HEK293 (cell line): ENCODE measurements at regions not wholly inside any gene's neighbourhood (a gene's known extent, or its start where the extent isn't known, plus 50 kb on each side); places are given as distances from the start of the nearest gene placed in this dataset.

Experiments
- CTCF ChIA-PET: fragments of 350-600 bp; formaldehyde crosslinking; extraction: SDS; loops from one replicate; lab custom pipeline; 2021; ENCODE audit warnings: antibody characterized with exemption; lab: Yijun Ruan, JAX
- POLR2A ChIA-PET: fragments of 300-600 bp; formaldehyde crosslinking; extraction: SDS; loops from one replicate; lab custom pipeline; 2020; ENCODE audit warnings: antibody characterized with exemption, inconsistent platforms; lab: Yijun Ruan, JAX
- H3K27ac ChIP-seq: fragments of 200-500 bp; sonication (Bioruptor generic); 2 replicates; pipeline ENCODE4 v1.5.1; 2014; ENCODE audit warnings: low read depth, low read length, control low read depth, inconsistent platforms; ENCODE audit errors: extremely low read depth
- H3K36me3 ChIP-seq, 2 experiments: fragments of 200-500 bp in 1 of 2; sonication (Bioruptor generic) in 1 of 2; 1 replicate in 1 of 2; 2 replicates in 1 of 2; pipeline ENCODE4 v1.5.1; 2014 to 2017; ENCODE audit warnings: inconsistent platforms in 2 of 2, low read length in 2 of 2; ENCODE audit not compliant: control insufficient read depth in 2 of 2, insufficient read depth in 1 of 2
- H3K4me1 ChIP-seq: fragments of 200-500 bp; sonication (Bioruptor generic); 2 replicates; pipeline ENCODE4 v1.5.1; 2014; ENCODE audit warnings: mild to moderate bottlenecking, low read length, inconsistent platforms; ENCODE audit not compliant: control insufficient read depth, insufficient read depth
- H3K4me3 ChIP-seq: 2 replicates; pipeline ENCODE4 v1.5.1; 2011; ENCODE audit warnings: low read depth, mild to moderate bottlenecking, control low read depth, low read length, moderate library complexity
- H3K9me3 ChIP-seq: fragments of 200-500 bp; sonication (Bioruptor generic); 2 replicates; pipeline ENCODE4 v1.5.1; 2014; ENCODE audit warnings: low read depth, low read length, inconsistent platforms; ENCODE audit not compliant: control insufficient read depth, insufficient read depth
- ATF2 ChIP-seq: fragments of 450-650 bp; formaldehyde crosslinking; IDR thresholded peaks from 2 replicates; pipeline ENCODE4 v1.5.1; 2016; ENCODE audit warnings: missing biosample characterization, missing genetic modification characterization, low read depth
- GFI1B ChIP-seq: fragments of 450-650 bp; formaldehyde crosslinking; IDR thresholded peaks from 2 replicates; pipeline ENCODE4 v1.5.1; 2016; ENCODE audit warnings: missing biosample characterization, missing genetic modification characterization
- HOXC10 ChIP-seq: sonication (generic); formaldehyde crosslinking; IDR thresholded peaks from 2 replicates; pipeline ENCODE4 v1.8.1; 2023; ENCODE audit warnings: mild to moderate bottlenecking, missing genetic modification reagents
- KLF1 ChIP-seq: fragments of 450-650 bp; formaldehyde crosslinking; IDR thresholded peaks from 2 replicates; pipeline ENCODE4 v1.5.1; 2016; ENCODE audit warnings: missing biosample characterization, missing genetic modification characterization
- KLF10 ChIP-seq: fragments of 450-650 bp; IDR thresholded peaks from 2 replicates; pipeline ENCODE4 v1.5.1; 2018; ENCODE audit warnings: missing biosample characterization, mild to moderate bottlenecking, missing genetic modification characterization
- MZF1 ChIP-seq: fragments of 450-650 bp; formaldehyde crosslinking; IDR thresholded peaks from 2 replicates; pipeline ENCODE4 v1.5.1; 2017; ENCODE audit warnings: missing biosample characterization, missing genetic modification characterization, borderline replicate concordance
- OVOL3 ChIP-seq: fragments of 450-650 bp; formaldehyde crosslinking; IDR thresholded peaks from 2 replicates; pipeline ENCODE4 v1.5.1; 2016; ENCODE audit warnings: missing biosample characterization, missing genetic modification characterization
- PRDM10 ChIP-seq: fragments of 450-650 bp; formaldehyde crosslinking; IDR thresholded peaks from 2 replicates; pipeline ENCODE4 v1.5.1; 2016; ENCODE audit warnings: missing biosample characterization, missing genetic modification characterization
- SP2 ChIP-seq: fragments of 450-650 bp; formaldehyde crosslinking; IDR thresholded peaks from 2 replicates; pipeline ENCODE4 v1.5.1; 2016; ENCODE audit warnings: missing biosample characterization, missing genetic modification characterization
- ZBTB21 ChIP-seq: fragments of 450-650 bp; formaldehyde crosslinking; IDR thresholded peaks from 2 replicates; pipeline ENCODE4 v1.5.1; 2017; ENCODE audit warnings: missing biosample characterization, missing genetic modification characterization
- ZBTB26 ChIP-seq: fragments of 450-650 bp; formaldehyde crosslinking; optimal IDR thresholded peaks from 2 replicates; pipeline ENCODE3; 2016; ENCODE audit warnings: missing biosample characterization, mild to moderate bottlenecking, missing genetic modification characterization
- ZFHX2 ChIP-seq: fragments of 450-650 bp; formaldehyde crosslinking; conservative IDR thresholded peaks from 2 replicates; pipeline ENCODE4 v1.5.1; 2016; ENCODE audit warnings: missing biosample characterization, missing genetic modification characterization
- ZNF138 ChIP-seq: fragments of 450-650 bp; formaldehyde crosslinking; IDR thresholded peaks from 2 replicates; pipeline ENCODE4 v1.5.1; 2016; ENCODE audit warnings: missing biosample characterization, missing genetic modification characterization, borderline replicate concordance
- ZNF174 ChIP-seq: fragments of 450-650 bp; formaldehyde crosslinking; IDR thresholded peaks from 2 replicates; pipeline ENCODE4 v1.5.0; 2017; ENCODE audit warnings: missing biosample characterization, mild to moderate bottlenecking, missing genetic modification characterization
- ZNF426 ChIP-seq: fragments of 450-650 bp; formaldehyde crosslinking; IDR thresholded peaks from 2 replicates; pipeline ENCODE4 v1.5.1; 2017; ENCODE audit warnings: missing biosample characterization, missing genetic modification characterization, mild to moderate bottlenecking, inconsistent platforms, moderate library complexity
- ZNF529 ChIP-seq: fragments of 450-650 bp; formaldehyde crosslinking; IDR thresholded peaks from 2 replicates; pipeline ENCODE4 v1.5.1; 2017; ENCODE audit warnings: missing genetic modification characterization, missing biosample characterization; ENCODE audit not compliant: insufficient replicate concordance
- ZNF544 ChIP-seq: fragments of 450-650 bp; formaldehyde crosslinking; IDR thresholded peaks from 2 replicates; pipeline ENCODE4 v1.5.0; 2017; ENCODE audit warnings: missing biosample characterization, missing genetic modification characterization
- ZNF558 ChIP-seq: fragments of 450-650 bp; formaldehyde crosslinking; IDR thresholded peaks from 2 replicates; pipeline ENCODE4 v1.5.1; 2016; ENCODE audit warnings: missing biosample characterization, missing genetic modification characterization
- ZNF621 ChIP-seq: fragments of 450-650 bp; formaldehyde crosslinking; IDR thresholded peaks from 2 replicates; pipeline ENCODE4 v1.5.1; 2017; ENCODE audit warnings: missing biosample characterization, missing genetic modification characterization
- ZSCAN23 ChIP-seq: fragments of 450-650 bp; formaldehyde crosslinking; IDR thresholded peaks from 2 replicates; pipeline ENCODE4 v1.5.1; 2016; ENCODE audit warnings: missing biosample characterization, missing genetic modification characterization
- TF ChIP-seq, protein P1 (sequence below): fragments of 450-650 bp; formaldehyde crosslinking; IDR thresholded peaks from 2 replicates; pipeline ENCODE4 v1.5.1; 2017; ENCODE audit warnings: missing biosample characterization, missing genetic modification characterization
- TF ChIP-seq, protein P2 (sequence below): fragments of 450-650 bp; formaldehyde crosslinking; IDR thresholded peaks from 2 replicates; pipeline ENCODE4 v1.5.1; 2016; ENCODE audit warnings: missing biosample characterization, missing genetic modification characterization
- TF ChIP-seq, protein P3 (sequence below): fragments of 450-650 bp; formaldehyde crosslinking; IDR thresholded peaks from 2 replicates; pipeline ENCODE4 v1.5.1; 2016; ENCODE audit warnings: missing biosample characterization, missing genetic modification characterization

GRCh38 chr3:67198374-67198773, 200.3 kb downstream of the KBTBD8 start:
- Histone ChIP-seq H3K36me3 (no peaks in the 10 kb centered on the region), H3K4me3 (no peak overlapping the region), H3K9me3 (no peaks in the 10 kb centered on the region), H3K4me1 (no peaks in the 10 kb centered on the region), H3K27ac (no peak overlapping the region)
- TF ChIP-seq ZNF426 (no peak), ZNF621 (tag by site-specific recombination) (no peak), ZNF529 (no peak), HOXC10 (CRISPR knock-in tag) (no peak), ZBTB21 (tag by site-specific recombination) (no peak), KLF1 (tag by site-specific recombination) (no peak), KLF10 (tag by site-specific recombination) (no peak), ZNF544 (tag by site-specific recombination) (no peak), ZFHX2 (tag by site-specific recombination) (no peak), ZSCAN23 (tag by site-specific recombination) (no peak), SP2 (tag by site-specific recombination) (no peak), ZNF138 (tag by site-specific recombination) (no peak)
- TF ChIP-seq, protein P1, sequence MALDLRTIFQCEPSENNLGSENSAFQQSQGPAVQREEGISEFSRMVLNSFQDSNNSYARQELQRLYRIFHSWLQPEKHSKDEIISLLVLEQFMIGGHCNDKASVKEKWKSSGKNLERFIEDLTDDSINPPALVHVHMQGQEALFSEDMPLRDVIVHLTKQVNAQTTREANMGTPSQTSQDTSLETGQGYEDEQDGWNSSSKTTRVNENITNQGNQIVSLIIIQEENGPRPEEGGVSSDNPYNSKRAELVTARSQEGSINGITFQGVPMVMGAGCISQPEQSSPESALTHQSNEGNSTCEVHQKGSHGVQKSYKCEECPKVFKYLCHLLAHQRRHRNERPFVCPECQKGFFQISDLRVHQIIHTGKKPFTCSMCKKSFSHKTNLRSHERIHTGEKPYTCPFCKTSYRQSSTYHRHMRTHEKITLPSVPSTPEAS (tag by site-specific recombination): no peak
- ChIA-PET POLR2A (no interaction called here), CTCF (interaction anchor here (0.6 kb wide), 1 partner anchor 1678 kb away, joined by 3 read pairs; no protein-coding TSS in a partner anchor)

- Histone ChIP-seq H3K4me3 (no peak overlapping the region), H3K9me3 (no peaks in the 10 kb centered on the region), H3K27ac (no peak overlapping the region), H3K36me3 (no peaks in the 10 kb centered on the region), H3K4me1 (no peaks in the 10 kb centered on the region)
- TF ChIP-seq ZNF558 (tag by site-specific recombination): no peak
- TF ChIP-seq ZNF544 (tag by site-specific recombination): no peak
- TF ChIP-seq ZNF174 (tag by site-specific recombination): no peak
- TF ChIP-seq, protein P2, sequence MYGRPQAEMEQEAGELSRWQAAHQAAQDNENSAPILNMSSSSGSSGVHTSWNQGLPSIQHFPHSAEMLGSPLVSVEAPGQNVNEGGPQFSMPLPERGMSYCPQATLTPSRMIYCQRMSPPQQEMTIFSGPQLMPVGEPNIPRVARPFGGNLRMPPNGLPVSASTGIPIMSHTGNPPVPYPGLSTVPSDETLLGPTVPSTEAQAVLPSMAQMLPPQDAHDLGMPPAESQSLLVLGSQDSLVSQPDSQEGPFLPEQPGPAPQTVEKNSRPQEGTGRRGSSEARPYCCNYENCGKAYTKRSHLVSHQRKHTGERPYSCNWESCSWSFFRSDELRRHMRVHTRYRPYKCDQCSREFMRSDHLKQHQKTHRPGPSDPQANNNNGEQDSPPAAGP: no peak
- no peak for TF ChIP-seq MZF1 (tag by site-specific recombination)
- TF ChIP-seq GFI1B (tag by site-specific recombination): no peak
- POLR2A ChIA-PET: no interaction called here
- CTCF ChIA-PET: no interaction called here
These were observed 202.5 kb downstream of the KBTBD8 start for GRCh38 chr3:67200618-67201017.

- CTCF ChIA-PET: no interaction called here
- Histone ChIP-seq H3K4me3 (no peak overlapping the region), H3K4me1 (no peaks in the 10 kb centered on the region), H3K9me3 (no peaks in the 10 kb centered on the region), H3K36me3 (no peaks in the 10 kb centered on the region), H3K27ac (no peak overlapping the region)
- POLR2A ChIA-PET: no interaction called here
- TF ChIP-seq ZBTB26 (tag by site-specific recombination) (no peak), ZNF138 (tag by site-specific recombination) (no peak), OVOL3 (no peak), ATF2 (tag by site-specific recombination) (no peak), PRDM10 (tag by site-specific recombination) (no peak)
- TF ChIP-seq, protein P3, sequence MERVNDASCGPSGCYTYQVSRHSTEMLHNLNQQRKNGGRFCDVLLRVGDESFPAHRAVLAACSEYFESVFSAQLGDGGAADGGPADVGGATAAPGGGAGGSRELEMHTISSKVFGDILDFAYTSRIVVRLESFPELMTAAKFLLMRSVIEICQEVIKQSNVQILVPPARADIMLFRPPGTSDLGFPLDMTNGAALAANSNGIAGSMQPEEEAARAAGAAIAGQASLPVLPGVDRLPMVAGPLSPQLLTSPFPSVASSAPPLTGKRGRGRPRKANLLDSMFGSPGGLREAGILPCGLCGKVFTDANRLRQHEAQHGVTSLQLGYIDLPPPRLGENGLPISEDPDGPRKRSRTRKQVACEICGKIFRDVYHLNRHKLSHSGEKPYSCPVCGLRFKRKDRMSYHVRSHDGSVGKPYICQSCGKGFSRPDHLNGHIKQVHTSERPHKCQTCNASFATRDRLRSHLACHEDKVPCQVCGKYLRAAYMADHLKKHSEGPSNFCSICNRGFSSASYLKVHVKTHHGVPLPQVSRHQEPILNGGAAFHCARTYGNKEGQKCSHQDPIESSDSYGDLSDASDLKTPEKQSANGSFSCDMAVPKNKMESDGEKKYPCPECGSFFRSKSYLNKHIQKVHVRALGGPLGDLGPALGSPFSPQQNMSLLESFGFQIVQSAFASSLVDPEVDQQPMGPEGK (tag by site-specific recombination): no peak
These were observed 202.9 kb downstream of the KBTBD8 start for GRCh38 chr3:67201026-67201425.
